ENCODE measurements at regions not wholly inside any gene's neighbourhood (a gene's known extent, or its start where the extent isn't known, plus 50 kb on each side); places are given as distances from the start of the nearest gene placed in this dataset.

DNA sequence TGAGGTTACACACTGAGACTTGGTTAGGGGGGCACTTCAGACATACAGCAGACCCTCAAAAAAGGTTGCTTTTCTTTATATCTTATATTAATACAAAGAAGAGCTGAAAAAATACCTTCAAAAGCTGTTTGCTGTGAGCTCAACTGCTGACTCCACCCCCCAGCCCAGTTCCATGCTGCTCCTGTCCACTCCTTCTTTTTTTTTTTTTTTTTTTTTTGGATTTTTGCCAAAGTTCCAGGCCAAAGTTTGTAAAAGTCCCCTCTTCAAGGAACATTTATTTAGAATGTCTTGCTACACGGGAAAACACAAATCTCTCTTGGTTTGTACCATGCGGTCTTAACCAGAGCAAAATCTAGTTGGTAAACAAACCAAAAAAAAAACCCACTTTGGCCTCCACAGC, 85.3 kb upstream of the AKAP12 start:
- H3F3A ChIP-seq (replicated peaks; ENCODE audit: insufficient read depth), result no peaks in the 10 kb centered on the region
- H3K27ac ChIP-seq (ENCODE audit: low read depth in 2 of 2, low read length in 1 of 2), result no peak overlapping the region
- H3K4me2 ChIP-seq, result no peak overlapping the region
- no peaks in the 10 kb centered on the region for H4K20me1 ChIP-seq (ENCODE audit: insufficient read depth)
- no peaks in the 10 kb centered on the region for H3K9me2 ChIP-seq
- H3K9ac ChIP-seq, result no peak overlapping the region
- no peaks in the 10 kb centered on the region for H3K36me3 ChIP-seq (replicated peaks in 1 of 2; ENCODE audit: control insufficient read depth in 1 of 2, insufficient read depth in 2 of 2, low read length in 1 of 2)
- ChIA-PET CTCF (interaction anchor here (1.5 kb wide), 1 partner anchor 170 kb away, joined by 3 read pairs; no protein-coding TSS in a partner anchor), POLR2A (no interaction called here)
- no peak overlapping the region for H2AFZ ChIP-seq (ENCODE audit: low read depth)
- peak; percentile 47 for DNase-seq
- H3K27me3 ChIP-seq (ENCODE audit: insufficient read depth), result no peaks in the 10 kb centered on the region
- H3K4me3 ChIP-seq (ENCODE audit: low read depth in 2 of 2, low read length in 1 of 2), result no peak overlapping the region
- WGBS (ENCODE audit: low lambda C conversion rate), result 70% methylated on average over 2 of the region's 2 CpGs
- H3K79me2 ChIP-seq (ENCODE audit: insufficient read depth), result no peaks in the 10 kb centered on the region
- H3K9me3 ChIP-seq, result no peaks in the 10 kb centered on the region
- peak; percentile 28; the same call in 1 of the 2 replicates for TF ChIP-seq NFIC (IDR thresholded peaks at IDR 0.05; ENCODE audit: borderline replicate concordance)
- no peak for TF ChIP-seq YY1 (IDR thresholded peaks at IDR 0.05; ENCODE audit: low read depth)
- no peaks in the 10 kb centered on the region for H3K4me1 ChIP-seq (ENCODE audit: control insufficient read depth in 1 of 2, insufficient read depth in 2 of 2, low read depth in 1 of 2, low read length in 1 of 2)

DNA sequence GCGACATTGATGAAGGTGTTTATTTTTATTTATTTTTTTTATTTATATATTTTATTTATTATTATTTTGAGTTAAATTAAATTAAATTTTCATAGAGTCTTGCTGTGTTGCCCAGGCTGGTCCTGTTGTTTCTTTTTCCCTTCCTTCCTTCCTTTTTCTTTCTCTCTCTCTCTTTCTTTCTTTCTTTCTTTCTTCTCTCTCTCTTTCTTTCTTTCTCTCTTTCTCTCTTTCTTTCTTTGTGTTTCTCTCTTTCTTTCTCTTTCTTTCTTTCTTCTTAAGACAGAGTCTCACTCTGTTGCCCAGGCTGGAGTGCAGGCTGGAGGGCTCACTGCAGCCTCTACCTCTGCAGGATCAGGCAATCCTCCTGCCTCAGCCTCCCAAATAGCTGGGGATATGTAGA, 84.7 kb upstream of the AKAP12 start:
- POLR2A ChIA-PET, result no interaction called here
- Histone ChIP-seq H4K20me1 (ENCODE audit: insufficient read depth) (no peaks in the 10 kb centered on the region), H3K27me3 (ENCODE audit: insufficient read depth) (no peaks in the 10 kb centered on the region), H3K36me3 (replicated peaks in 1 of 2; ENCODE audit: control insufficient read depth in 1 of 2, insufficient read depth in 2 of 2, low read length in 1 of 2) (no peaks in the 10 kb centered on the region), H3K4me3 (ENCODE audit: low read depth in 2 of 2, low read length in 1 of 2) (no peak overlapping the region), H3K27ac (ENCODE audit: low read depth in 2 of 2, low read length in 1 of 2) (no peak overlapping the region), H3K9me3 (no peaks in the 10 kb centered on the region), H3K79me2 (ENCODE audit: insufficient read depth) (no peaks in the 10 kb centered on the region), H2AFZ (ENCODE audit: low read depth) (no peak overlapping the region), H3K4me2 (no peak overlapping the region), H3K9me2 (no peaks in the 10 kb centered on the region), H3F3A (replicated peaks; ENCODE audit: insufficient read depth) (no peaks in the 10 kb centered on the region), H3K9ac (no peak overlapping the region), H3K4me1 (ENCODE audit: control insufficient read depth in 1 of 2, insufficient read depth in 2 of 2, low read depth in 1 of 2, low read length in 1 of 2) (no peaks in the 10 kb centered on the region)
- no peak for TF ChIP-seq EP300 (IDR thresholded peaks at IDR 0.05; ENCODE audit: borderline replicate concordance in 1 of 2, low read depth in 1 of 2, low read length in 1 of 2)
- no peak for TF ChIP-seq YY1 (IDR thresholded peaks at IDR 0.05; ENCODE audit: low read depth)
- no peak for TF ChIP-seq SIN3A (IDR thresholded peaks at IDR 0.05; ENCODE audit: borderline replicate concordance, low read depth, low read length)
- TF ChIP-seq, protein P1, sequence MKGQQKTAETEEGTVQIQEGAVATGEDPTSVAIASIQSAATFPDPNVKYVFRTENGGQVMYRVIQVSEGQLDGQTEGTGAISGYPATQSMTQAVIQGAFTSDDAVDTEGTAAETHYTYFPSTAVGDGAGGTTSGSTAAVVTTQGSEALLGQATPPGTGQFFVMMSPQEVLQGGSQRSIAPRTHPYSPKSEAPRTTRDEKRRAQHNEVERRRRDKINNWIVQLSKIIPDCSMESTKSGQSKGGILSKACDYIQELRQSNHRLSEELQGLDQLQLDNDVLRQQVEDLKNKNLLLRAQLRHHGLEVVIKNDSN (IDR thresholded peaks at IDR 0.05; ENCODE audit: borderline replicate concordance, low read depth), result no peak
- TF ChIP-seq FOXM1 (IDR thresholded peaks at IDR 0.05; ENCODE audit: low read depth), result no peak
- 90% methylated on average over 1 of the region's 1 CpG for WGBS (ENCODE audit: low lambda C conversion rate)
- no peak for DNase-seq
- CTCF ChIA-PET, result no interaction called here

DNA sequence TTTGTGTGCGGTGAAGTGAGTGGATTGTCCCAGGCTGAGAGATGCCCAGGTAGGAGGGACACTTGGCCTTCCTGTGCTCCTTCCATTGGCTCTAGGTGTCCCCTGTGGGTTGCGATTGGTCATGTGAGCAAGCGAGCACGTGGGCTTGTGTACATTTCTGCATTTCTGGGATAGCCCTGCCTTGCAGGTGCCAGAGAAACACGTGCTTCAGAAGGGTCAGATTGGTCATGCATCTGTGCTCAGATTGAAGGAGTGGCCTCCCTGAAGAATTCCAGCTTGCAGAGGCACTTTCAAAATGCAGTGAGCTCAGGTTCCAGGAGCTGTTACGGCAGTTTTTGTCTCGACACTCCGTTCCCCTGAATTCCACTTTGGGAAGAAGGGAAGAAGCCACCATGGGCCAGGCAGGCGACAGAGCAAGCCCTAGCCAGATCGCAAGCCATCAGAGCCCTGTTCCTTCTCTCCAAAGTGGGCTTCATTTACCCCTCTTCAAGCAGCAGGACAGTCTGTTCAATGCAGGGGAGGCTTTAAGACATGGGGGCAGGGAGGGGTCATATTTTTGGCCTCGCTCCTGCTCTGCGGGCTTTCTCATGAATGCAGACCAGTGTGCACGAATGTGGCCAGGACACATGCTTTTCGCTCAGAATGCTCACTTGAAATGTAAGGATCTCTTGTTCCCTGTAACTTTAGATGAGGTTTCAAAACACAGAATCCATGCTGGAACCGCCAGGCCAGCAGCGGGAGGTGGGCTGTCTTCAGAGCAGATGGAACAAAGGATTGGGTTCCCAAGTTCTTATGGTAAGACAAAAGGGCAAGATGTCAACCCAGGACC, 78.6 kb upstream of the AKAP12 start:
- Histone ChIP-seq H3K36me3 (replicated peaks in 1 of 2; ENCODE audit: control insufficient read depth in 1 of 2, insufficient read depth in 2 of 2, low read length in 1 of 2) (no peaks in the 10 kb centered on the region), H3K4me2 (no peak overlapping the region), H3F3A (replicated peaks; ENCODE audit: insufficient read depth) (no peaks in the 10 kb centered on the region), H3K27me3 (ENCODE audit: insufficient read depth) (no peaks in the 10 kb centered on the region), H3K9me3 (no peaks in the 10 kb centered on the region), H3K27ac (ENCODE audit: low read depth in 2 of 2, low read length in 1 of 2) (no peak overlapping the region), H4K20me1 (ENCODE audit: insufficient read depth) (no peaks in the 10 kb centered on the region), H3K9me2 (no peaks in the 10 kb centered on the region), H3K4me1 (ENCODE audit: control insufficient read depth in 1 of 2, insufficient read depth in 2 of 2, low read depth in 1 of 2, low read length in 1 of 2) (no peaks in the 10 kb centered on the region), H3K79me2 (ENCODE audit: insufficient read depth) (no peaks in the 10 kb centered on the region), H2AFZ (ENCODE audit: low read depth) (no peak overlapping the region), H3K9ac (no peak overlapping the region), H3K4me3 (ENCODE audit: low read depth in 2 of 2, low read length in 1 of 2) (no peak overlapping the region)
- WGBS (ENCODE audit: low lambda C conversion rate), result 89% methylated on average over 14 of the region's 16 CpGs
- CTCF ChIA-PET, result no interaction called here
- POLR2A ChIA-PET, result no interaction called here
- no peak for DNase-seq
- TF ChIP-seq, protein P2, sequence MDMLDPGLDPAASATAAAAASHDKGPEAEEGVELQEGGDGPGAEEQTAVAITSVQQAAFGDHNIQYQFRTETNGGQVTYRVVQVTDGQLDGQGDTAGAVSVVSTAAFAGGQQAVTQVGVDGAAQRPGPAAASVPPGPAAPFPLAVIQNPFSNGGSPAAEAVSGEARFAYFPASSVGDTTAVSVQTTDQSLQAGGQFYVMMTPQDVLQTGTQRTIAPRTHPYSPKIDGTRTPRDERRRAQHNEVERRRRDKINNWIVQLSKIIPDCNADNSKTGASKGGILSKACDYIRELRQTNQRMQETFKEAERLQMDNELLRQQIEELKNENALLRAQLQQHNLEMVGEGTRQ (IDR thresholded peaks at IDR 0.05; ENCODE audit: borderline replicate concordance, low read depth, low read length), result no peak
- TF ChIP-seq TEAD4 (IDR thresholded peaks at IDR 0.05; ENCODE audit: borderline replicate concordance, insufficient read depth) (no peak), FOXJ3 (CRISPR knock-in tag; IDR thresholded peaks at IDR 0.05) (no peak), POLR2AphosphoS5 (IDR thresholded peaks at IDR 0.05; ENCODE audit: low read depth, low read length) (no peak), GABPA (IDR thresholded peaks at IDR 0.05; ENCODE audit: low read depth) (no peak)
